ENCODE measurements at regions not wholly inside any gene's neighbourhood (a gene's known extent, or its start where the extent isn't known, plus 50 kb on each side); places are given as distances from the start of the nearest gene placed in this dataset.

DNA sequence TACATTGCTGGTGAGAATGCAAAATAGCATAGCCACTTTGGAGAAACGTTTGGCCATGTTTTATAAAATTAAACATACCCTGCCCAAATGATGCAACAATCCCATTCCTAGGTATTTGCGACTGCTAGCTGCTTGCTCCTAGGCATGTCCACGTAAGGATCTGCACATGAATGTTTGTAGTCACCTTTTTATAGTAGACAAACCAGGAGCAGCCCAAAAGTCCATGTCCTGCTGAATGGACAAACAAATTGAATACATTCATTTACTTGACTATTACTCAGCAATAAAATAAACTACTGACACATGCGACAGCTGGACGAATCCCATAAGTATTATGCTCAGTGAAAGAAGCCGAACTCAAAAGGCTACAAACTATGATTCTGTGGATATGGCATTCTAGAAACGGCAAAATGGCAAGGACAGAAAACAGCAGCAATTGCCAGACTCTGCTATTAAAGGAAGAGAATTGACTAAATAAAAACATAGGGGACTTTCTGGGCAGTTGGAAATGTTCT, 161.9 kb upstream of the GALNT2 start:
- no peaks in the 10 kb centered on the region for H3F3A ChIP-seq (replicated peaks; ENCODE audit: insufficient read depth)
- H3K9ac ChIP-seq, result no peak overlapping the region
- DNase-seq, result no peak
- H2AFZ ChIP-seq (ENCODE audit: low read depth), result no peak overlapping the region
- WGBS (ENCODE audit: low lambda C conversion rate), result 34% methylated on average over 7 of the region's 7 CpGs
- H3K27ac ChIP-seq (ENCODE audit: low read depth in 2 of 2, low read length in 1 of 2), result no peak overlapping the region
- no peak overlapping the region for H3K4me2 ChIP-seq
- POLR2A ChIA-PET, result no interaction called here
- H4K20me1 ChIP-seq (ENCODE audit: insufficient read depth), result no peaks in the 10 kb centered on the region
- no peaks in the 10 kb centered on the region for H3K79me2 ChIP-seq (ENCODE audit: insufficient read depth)
- H3K4me3 ChIP-seq (ENCODE audit: low read depth in 2 of 2, low read length in 1 of 2), result no peak overlapping the region
- no peaks in the 10 kb centered on the region for H3K27me3 ChIP-seq (ENCODE audit: insufficient read depth)
- CTCF ChIA-PET, result no interaction called here
- peaks cover 0 to 10% of the 10 kb centered on the region in 2 experiments; a peak in 2 of 4 replicates for H3K4me1 ChIP-seq (ENCODE audit: control insufficient read depth in 1 of 2, insufficient read depth in 2 of 2, low read depth in 1 of 2, low read length in 1 of 2)
- H3K36me3 ChIP-seq (replicated peaks in 1 of 2; ENCODE audit: control insufficient read depth in 1 of 2, insufficient read depth in 2 of 2, low read length in 1 of 2), result no peaks in the 10 kb centered on the region
- H3K9me3 ChIP-seq, result no peaks in the 10 kb centered on the region; the same call in 1 of the 2 replicates
- TF ChIP-seq EP300 (IDR thresholded peaks at IDR 0.05; ENCODE audit: borderline replicate concordance in 1 of 2, low read depth in 1 of 2, low read length in 1 of 2) (no peak), GABPA (IDR thresholded peaks at IDR 0.05; ENCODE audit: low read depth) (no peak), YY1 (IDR thresholded peaks at IDR 0.05; ENCODE audit: low read depth) (no peak), RFX5 (IDR thresholded peaks at IDR 0.05; ENCODE audit: low read length) (no peak), EZH2phosphoT487 (IDR thresholded peaks at IDR 0.05; ENCODE audit: borderline replicate concordance, low read depth) (no peak), TCF12 (IDR thresholded peaks at IDR 0.05) (no peak), TAF1 (IDR thresholded peaks at IDR 0.05; ENCODE audit: borderline replicate concordance, low read depth, low read length) (no peak), USF1 (IDR thresholded peaks at IDR 0.05; ENCODE audit: borderline replicate concordance, low read depth) (no peak), NFIC (IDR thresholded peaks at IDR 0.05; ENCODE audit: borderline replicate concordance) (no peak), MEF2A (IDR thresholded peaks at IDR 0.05; ENCODE audit: borderline replicate concordance, low read depth) (no peak), MXI1 (IDR thresholded peaks at IDR 0.05; ENCODE audit: low read depth, low read length) (no peak), ELF1 (IDR thresholded peaks at IDR 0.05) (no peak), JUND (IDR thresholded peaks at IDR 0.05) (no peak), TEAD4 (IDR thresholded peaks at IDR 0.05; ENCODE audit: borderline replicate concordance, insufficient read depth) (no peak), FOSL2 (IDR thresholded peaks at IDR 0.05; ENCODE audit: borderline replicate concordance, low read depth) (no peak)
- TF ChIP-seq, protein P1, sequence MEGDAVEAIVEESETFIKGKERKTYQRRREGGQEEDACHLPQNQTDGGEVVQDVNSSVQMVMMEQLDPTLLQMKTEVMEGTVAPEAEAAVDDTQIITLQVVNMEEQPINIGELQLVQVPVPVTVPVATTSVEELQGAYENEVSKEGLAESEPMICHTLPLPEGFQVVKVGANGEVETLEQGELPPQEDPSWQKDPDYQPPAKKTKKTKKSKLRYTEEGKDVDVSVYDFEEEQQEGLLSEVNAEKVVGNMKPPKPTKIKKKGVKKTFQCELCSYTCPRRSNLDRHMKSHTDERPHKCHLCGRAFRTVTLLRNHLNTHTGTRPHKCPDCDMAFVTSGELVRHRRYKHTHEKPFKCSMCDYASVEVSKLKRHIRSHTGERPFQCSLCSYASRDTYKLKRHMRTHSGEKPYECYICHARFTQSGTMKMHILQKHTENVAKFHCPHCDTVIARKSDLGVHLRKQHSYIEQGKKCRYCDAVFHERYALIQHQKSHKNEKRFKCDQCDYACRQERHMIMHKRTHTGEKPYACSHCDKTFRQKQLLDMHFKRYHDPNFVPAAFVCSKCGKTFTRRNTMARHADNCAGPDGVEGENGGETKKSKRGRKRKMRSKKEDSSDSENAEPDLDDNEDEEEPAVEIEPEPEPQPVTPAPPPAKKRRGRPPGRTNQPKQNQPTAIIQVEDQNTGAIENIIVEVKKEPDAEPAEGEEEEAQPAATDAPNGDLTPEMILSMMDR (IDR thresholded peaks at IDR 0.05), result no peak
- TF ChIP-seq, protein P2, sequence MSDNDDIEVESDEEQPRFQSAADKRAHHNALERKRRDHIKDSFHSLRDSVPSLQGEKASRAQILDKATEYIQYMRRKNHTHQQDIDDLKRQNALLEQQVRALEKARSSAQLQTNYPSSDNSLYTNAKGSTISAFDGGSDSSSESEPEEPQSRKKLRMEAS (IDR thresholded peaks at IDR 0.05; ENCODE audit: low read depth), result no peak
- TF ChIP-seq, protein P3, sequence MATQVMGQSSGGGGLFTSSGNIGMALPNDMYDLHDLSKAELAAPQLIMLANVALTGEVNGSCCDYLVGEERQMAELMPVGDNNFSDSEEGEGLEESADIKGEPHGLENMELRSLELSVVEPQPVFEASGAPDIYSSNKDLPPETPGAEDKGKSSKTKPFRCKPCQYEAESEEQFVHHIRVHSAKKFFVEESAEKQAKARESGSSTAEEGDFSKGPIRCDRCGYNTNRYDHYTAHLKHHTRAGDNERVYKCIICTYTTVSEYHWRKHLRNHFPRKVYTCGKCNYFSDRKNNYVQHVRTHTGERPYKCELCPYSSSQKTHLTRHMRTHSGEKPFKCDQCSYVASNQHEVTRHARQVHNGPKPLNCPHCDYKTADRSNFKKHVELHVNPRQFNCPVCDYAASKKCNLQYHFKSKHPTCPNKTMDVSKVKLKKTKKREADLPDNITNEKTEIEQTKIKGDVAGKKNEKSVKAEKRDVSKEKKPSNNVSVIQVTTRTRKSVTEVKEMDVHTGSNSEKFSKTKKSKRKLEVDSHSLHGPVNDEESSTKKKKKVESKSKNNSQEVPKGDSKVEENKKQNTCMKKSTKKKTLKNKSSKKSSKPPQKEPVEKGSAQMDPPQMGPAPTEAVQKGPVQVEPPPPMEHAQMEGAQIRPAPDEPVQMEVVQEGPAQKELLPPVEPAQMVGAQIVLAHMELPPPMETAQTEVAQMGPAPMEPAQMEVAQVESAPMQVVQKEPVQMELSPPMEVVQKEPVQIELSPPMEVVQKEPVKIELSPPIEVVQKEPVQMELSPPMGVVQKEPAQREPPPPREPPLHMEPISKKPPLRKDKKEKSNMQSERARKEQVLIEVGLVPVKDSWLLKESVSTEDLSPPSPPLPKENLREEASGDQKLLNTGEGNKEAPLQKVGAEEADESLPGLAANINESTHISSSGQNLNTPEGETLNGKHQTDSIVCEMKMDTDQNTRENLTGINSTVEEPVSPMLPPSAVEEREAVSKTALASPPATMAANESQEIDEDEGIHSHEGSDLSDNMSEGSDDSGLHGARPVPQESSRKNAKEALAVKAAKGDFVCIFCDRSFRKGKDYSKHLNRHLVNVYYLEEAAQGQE (IDR thresholded peaks at IDR 0.05; ENCODE audit: low read depth, low read length), result no peak
- no peaks in the 10 kb centered on the region for H3K9me2 ChIP-seq

Data from SK-N-SH (cell line).